Caco-2 (cell line): ENCODE measurements at regions not wholly inside any gene's neighbourhood (a gene's known extent, or its start where the extent isn't known, plus 50 kb on each side); places are given as distances from the start of the nearest gene placed in this dataset.
A peak's percentile ranks its signal among the peaks of the same experiment; 100 is the strongest.

Experiments
- BruUV-seq: library from RNA; stranded (reverse); fragments of 400-500 nt; replicated peaks from 2 replicates; lab custom pipeline; 2021; lab: Mats Ljungman, UMichigan
- CTCF ChIA-PET: fragments of 300-600 bp; sonication (Branson Sonifier 250); formaldehyde crosslinking; loops from one replicate; lab custom pipeline; 2022; ENCODE audit warnings: antibody characterized with exemption; lab: Charles Lee
- POLR2A ChIA-PET: fragments of 300-600 bp; sonication (Branson Sonifier 250); formaldehyde crosslinking; loops from one replicate; lab custom pipeline; 2022; ENCODE audit warnings: antibody characterized with exemption; lab: Charles Lee
- DNase-seq, 2 experiments: peaks; one replicate each; pipeline versions ENCODE4 v3.0.0 to v3.0.0-alpha.2; 2020 to 2022
- H3K27me3 ChIP-seq: replicated peaks from 2 replicates; pipeline ENCODE4 v1.6.0; 2011; ENCODE audit warnings: low read length; ENCODE audit not compliant: control insufficient read depth, insufficient read depth
- H3K36me3 ChIP-seq: 2 replicates; pipeline ENCODE4 v1.5.1; 2011; ENCODE audit warnings: low read length; ENCODE audit not compliant: control insufficient read depth, insufficient read depth
- H3K4me1 ChIP-seq: fragments of 250-450 bp; sonication (Bioruptor Pico); 2 replicates; pipeline ENCODE4 v1.5.1; 2020; ENCODE audit warnings: mild to moderate bottlenecking
- H3K4me3 ChIP-seq: 2 replicates; pipeline ENCODE4 v1.5.1; 2011; ENCODE audit warnings: low read depth, mild to moderate bottlenecking, control low read depth, low read length
- H3K9me3 ChIP-seq: fragments of 250-450 bp; sonication (Bioruptor Pico); 2 replicates; pipeline ENCODE4 v1.5.1; 2020; ENCODE audit warnings: mild to moderate bottlenecking, moderate library complexity
- H3K27ac Mint-ChIP-seq: one replicate; pipeline ENCODE4 v1.8.0; 2022; ENCODE audit warnings: mixed read lengths; ENCODE audit not compliant: unreplicated experiment
- H3K27me3 Mint-ChIP-seq: one replicate; pipeline ENCODE4 v1.8.0; 2022; ENCODE audit warnings: mixed read lengths; ENCODE audit not compliant: insufficient read depth, unreplicated experiment
- H3K36me3 Mint-ChIP-seq: one replicate; pipeline ENCODE4 v1.8.0; 2022; ENCODE audit warnings: mild to moderate bottlenecking, mixed read lengths; ENCODE audit not compliant: insufficient read depth, unreplicated experiment
- H3K4me1 Mint-ChIP-seq: one replicate; pipeline ENCODE4 v1.8.0; 2022; ENCODE audit warnings: low read depth, mixed read lengths; ENCODE audit not compliant: unreplicated experiment
- H3K4me3 Mint-ChIP-seq: one replicate; pipeline ENCODE4 v1.8.0; 2022; ENCODE audit warnings: mild to moderate bottlenecking, moderate library complexity, mixed read lengths; ENCODE audit not compliant: unreplicated experiment
- H3K9me3 Mint-ChIP-seq: one replicate; pipeline ENCODE4 v1.8.0; 2022; ENCODE audit warnings: mixed read lengths; ENCODE audit not compliant: unreplicated experiment
- intact Hi-C: fragments of 100-400 bp; cut with micrococcal nuclease; formaldehyde crosslinking; loops from one replicate; pipeline ENCODE4 v1.10.0; 2022; ENCODE audit not compliant: unreplicated experiment
- TF ChIP-seq, protein P1 (sequence below), 2 experiments: fragments of 200-600 bp in 1 of 2; IDR thresholded peaks; 1 replicate in 1 of 2; 2 replicates in 1 of 2; pipeline versions ENCODE4 v1.5.1 to v1.8.0; 2011 to 2022; ENCODE audit warnings: antibody characterized with exemption in 1 of 2, control low read depth in 1 of 2, inconsistent platforms in 1 of 2, low read depth in 1 of 2, low read length in 1 of 2, mild to moderate bottlenecking in 1 of 2, moderate library complexity in 1 of 2; ENCODE audit not compliant: insufficient read depth in 1 of 2, severe bottlenecking in 1 of 2, unreplicated experiment in 1 of 2

DNA sequence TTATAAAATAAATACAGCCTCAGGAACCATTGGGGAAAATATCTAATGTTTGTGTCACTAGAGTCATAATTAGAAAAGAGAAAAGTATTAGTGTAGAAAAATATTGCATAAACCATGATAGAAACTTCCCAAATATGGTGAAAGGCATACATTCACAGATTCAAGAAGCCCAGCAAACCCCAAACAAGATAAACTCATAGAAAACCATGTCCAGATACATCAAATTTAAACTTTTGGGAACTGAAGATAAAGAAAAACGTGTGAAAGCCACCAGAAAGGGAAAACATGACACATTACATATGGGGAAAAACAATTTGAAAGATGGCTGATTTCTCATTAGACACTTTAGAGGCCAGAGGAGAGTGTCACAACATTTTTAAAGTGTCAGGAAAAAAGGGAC, 236.5 kb upstream of the FN1 start:
- H3K4me3 ChIP-seq = no peak overlapping the region
- Mint-ChIP-seq H3K27me3 (no peaks in the 10 kb centered on the region), H3K4me3 (no peak overlapping the region), H3K27ac (no peak overlapping the region), H3K9me3 (peaks cover 23% of the 10 kb centered on the region), H3K4me1 (peaks cover 48% of the 10 kb centered on the region), H3K36me3 (peaks cover 6% of the 10 kb centered on the region)
- ChIA-PET CTCF (no interaction called here), POLR2A (no interaction called here)
- TF ChIP-seq, protein P1, sequence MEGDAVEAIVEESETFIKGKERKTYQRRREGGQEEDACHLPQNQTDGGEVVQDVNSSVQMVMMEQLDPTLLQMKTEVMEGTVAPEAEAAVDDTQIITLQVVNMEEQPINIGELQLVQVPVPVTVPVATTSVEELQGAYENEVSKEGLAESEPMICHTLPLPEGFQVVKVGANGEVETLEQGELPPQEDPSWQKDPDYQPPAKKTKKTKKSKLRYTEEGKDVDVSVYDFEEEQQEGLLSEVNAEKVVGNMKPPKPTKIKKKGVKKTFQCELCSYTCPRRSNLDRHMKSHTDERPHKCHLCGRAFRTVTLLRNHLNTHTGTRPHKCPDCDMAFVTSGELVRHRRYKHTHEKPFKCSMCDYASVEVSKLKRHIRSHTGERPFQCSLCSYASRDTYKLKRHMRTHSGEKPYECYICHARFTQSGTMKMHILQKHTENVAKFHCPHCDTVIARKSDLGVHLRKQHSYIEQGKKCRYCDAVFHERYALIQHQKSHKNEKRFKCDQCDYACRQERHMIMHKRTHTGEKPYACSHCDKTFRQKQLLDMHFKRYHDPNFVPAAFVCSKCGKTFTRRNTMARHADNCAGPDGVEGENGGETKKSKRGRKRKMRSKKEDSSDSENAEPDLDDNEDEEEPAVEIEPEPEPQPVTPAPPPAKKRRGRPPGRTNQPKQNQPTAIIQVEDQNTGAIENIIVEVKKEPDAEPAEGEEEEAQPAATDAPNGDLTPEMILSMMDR (IDR thresholded peaks at IDR 0.05; ENCODE audit: insufficient read depth in 1 of 2, low read depth in 1 of 2, low read length in 1 of 2, severe bottlenecking in 1 of 2, unreplicated experiment in 1 of 2) = no peak
- H3K4me1 ChIP-seq = peaks cover 27% of the 10 kb centered on the region
- no peak for DNase-seq
- no TSS peak for BruUV-seq
- H3K36me3 ChIP-seq = no peaks in the 10 kb centered on the region
- intact Hi-C loops = no loop called here
- H3K27me3 ChIP-seq = no peaks in the 10 kb centered on the region
- peaks cover 7% of the 10 kb centered on the region; the same call in 1 of the 2 replicates for H3K9me3 ChIP-seq

DNA sequence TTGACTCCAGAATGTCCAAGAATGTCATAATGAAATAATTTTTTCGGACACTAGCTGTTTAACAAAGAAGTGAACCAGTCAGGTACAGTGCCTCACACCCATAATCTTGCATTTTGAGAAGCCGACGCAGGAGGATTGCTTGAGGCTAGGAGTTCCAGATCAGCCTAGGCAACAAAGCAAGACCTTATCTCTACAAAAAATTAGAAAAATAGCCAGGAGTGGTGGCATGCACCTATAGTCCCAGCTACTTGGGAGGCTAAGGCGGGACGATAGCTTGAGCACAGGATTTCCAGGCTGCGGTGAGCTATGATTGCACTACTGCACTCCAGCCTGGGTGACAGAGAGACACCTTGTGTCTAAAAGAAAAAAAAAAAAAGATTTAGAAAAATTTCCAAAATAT, 235.8 kb upstream of the FN1 start:
- Mint-ChIP-seq H3K4me3 (no peak overlapping the region), H3K4me1 (peaks cover 43% of the 10 kb centered on the region), H3K36me3 (peaks cover 6% of the 10 kb centered on the region), H3K27ac (peak overlapping the region; percentile 36), H3K9me3 (peaks cover 23% of the 10 kb centered on the region), H3K27me3 (no peaks in the 10 kb centered on the region)
- Histone ChIP-seq H3K9me3 (peaks cover 7% of the 10 kb centered on the region; the same call in 1 of the 2 replicates), H3K36me3 (no peaks in the 10 kb centered on the region), H3K4me3 (no peak overlapping the region), H3K27me3 (no peaks in the 10 kb centered on the region), H3K4me1 (peaks cover 27% of the 10 kb centered on the region)
- no TSS peak for BruUV-seq
- CTCF ChIA-PET = no interaction called here
- intact Hi-C loops = no loop called here
- TF ChIP-seq, protein P1 (IDR thresholded peaks at IDR 0.05; ENCODE audit: insufficient read depth in 1 of 2, low read depth in 1 of 2, low read length in 1 of 2, severe bottlenecking in 1 of 2, unreplicated experiment in 1 of 2) = no peak
- no peak for DNase-seq
- POLR2A ChIA-PET = no interaction called here

DNA sequence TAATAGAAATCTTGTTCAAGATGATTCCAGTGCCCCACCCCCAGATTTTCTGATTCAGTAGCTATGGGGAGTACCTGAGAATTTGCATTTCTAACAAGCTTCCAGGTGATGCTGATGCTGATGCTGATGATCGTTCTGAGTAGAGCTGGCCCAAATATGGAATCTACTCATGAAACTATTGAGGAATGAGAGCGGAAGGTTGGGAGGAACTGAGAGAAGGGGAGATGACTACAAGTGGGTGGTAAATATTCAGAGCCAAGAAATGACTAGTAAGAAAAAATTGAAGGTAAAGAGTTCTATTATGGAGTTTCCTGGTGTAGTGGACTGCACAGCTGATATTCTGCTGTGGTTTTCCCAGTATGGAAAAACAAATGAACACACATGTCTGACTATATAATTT, 235.4 kb upstream of the FN1 start:
- TF ChIP-seq, protein P1 (IDR thresholded peaks at IDR 0.05; ENCODE audit: insufficient read depth in 1 of 2, low read depth in 1 of 2, low read length in 1 of 2, severe bottlenecking in 1 of 2, unreplicated experiment in 1 of 2) = no peak
- CTCF ChIA-PET = no interaction called here
- Histone ChIP-seq H3K4me3 (no peak overlapping the region), H3K36me3 (no peaks in the 10 kb centered on the region), H3K9me3 (peaks cover 7% of the 10 kb centered on the region; the same call in 1 of the 2 replicates), H3K4me1 (peaks cover 27% of the 10 kb centered on the region), H3K27me3 (no peaks in the 10 kb centered on the region)
- Mint-ChIP-seq H3K4me1 (peaks cover 48% of the 10 kb centered on the region), H3K36me3 (peaks cover 6% of the 10 kb centered on the region), H3K9me3 (peaks cover 23% of the 10 kb centered on the region), H3K27me3 (no peaks in the 10 kb centered on the region), H3K4me3 (no peak overlapping the region), H3K27ac (peak overlapping the region; percentile 36)
- POLR2A ChIA-PET = no interaction called here
- BruUV-seq = no TSS peak
- no peak for DNase-seq
- intact Hi-C loops = no loop called here
